WI38 (cell line): ENCODE measurements at regions not wholly inside any gene's neighbourhood (a gene's known extent, or its start where the extent isn't known, plus 50 kb on each side); places are given as distances from the start of the nearest gene placed in this dataset.

Experiments used
- H3K4me3 ChIP-seq: 2 replicates; pipeline ENCODE4 v1.5.1; 2011; ENCODE audit warnings: low read depth, mild to moderate bottlenecking, control low read depth, low read length
- TF ChIP-seq, protein P1 (sequence below): IDR thresholded peaks from 2 replicates; pipeline ENCODE4 v1.5.1; 2012; ENCODE audit warnings: low read depth, mild to moderate bottlenecking, control low read depth, low read length

DNA sequence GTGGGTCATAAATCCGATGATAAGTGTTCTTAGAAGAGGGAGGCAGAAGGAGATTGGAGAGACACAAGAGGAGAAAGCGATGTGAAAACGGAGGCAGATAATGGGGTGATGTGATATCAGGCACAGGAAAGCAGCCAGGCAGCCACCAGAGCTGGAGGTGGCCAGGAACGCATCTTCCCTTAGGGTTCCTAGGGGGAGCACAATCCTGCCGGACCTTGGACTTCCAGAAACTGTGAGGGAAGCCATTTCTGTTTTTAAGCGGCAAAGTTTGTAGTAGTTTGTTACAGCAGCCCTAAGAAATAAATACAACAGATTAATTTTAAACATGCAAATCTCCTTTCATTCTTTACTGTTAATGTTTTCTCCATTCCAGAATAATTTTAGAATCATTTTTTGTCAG, 259.9 kb upstream of the TMC3 start:
- no peak overlapping the region for H3K4me3 ChIP-seq
- TF ChIP-seq, protein P1, sequence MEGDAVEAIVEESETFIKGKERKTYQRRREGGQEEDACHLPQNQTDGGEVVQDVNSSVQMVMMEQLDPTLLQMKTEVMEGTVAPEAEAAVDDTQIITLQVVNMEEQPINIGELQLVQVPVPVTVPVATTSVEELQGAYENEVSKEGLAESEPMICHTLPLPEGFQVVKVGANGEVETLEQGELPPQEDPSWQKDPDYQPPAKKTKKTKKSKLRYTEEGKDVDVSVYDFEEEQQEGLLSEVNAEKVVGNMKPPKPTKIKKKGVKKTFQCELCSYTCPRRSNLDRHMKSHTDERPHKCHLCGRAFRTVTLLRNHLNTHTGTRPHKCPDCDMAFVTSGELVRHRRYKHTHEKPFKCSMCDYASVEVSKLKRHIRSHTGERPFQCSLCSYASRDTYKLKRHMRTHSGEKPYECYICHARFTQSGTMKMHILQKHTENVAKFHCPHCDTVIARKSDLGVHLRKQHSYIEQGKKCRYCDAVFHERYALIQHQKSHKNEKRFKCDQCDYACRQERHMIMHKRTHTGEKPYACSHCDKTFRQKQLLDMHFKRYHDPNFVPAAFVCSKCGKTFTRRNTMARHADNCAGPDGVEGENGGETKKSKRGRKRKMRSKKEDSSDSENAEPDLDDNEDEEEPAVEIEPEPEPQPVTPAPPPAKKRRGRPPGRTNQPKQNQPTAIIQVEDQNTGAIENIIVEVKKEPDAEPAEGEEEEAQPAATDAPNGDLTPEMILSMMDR = no peak

DNA sequence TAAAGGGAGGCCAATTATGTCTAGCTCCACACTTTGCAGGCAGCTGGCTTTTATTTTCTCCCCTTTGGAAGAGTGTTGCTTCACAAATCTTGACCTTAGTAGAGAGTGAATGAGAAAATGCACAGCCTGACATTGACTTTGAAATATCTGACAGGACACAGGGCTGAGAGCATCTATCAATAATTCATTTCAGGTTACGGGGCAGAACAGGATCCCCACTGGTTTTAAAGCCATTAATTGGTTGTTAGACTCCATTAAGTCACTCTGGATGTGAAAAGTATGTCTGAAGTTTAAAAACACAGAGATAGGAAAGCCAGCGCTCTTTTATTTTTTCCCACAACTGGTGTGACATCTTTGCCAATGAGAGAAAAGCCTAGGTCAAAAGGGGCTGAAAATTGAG, 251.9 kb upstream of the TMC3 start:
- TF ChIP-seq, protein P1 = no peak
- no peak overlapping the region for H3K4me3 ChIP-seq

DNA sequence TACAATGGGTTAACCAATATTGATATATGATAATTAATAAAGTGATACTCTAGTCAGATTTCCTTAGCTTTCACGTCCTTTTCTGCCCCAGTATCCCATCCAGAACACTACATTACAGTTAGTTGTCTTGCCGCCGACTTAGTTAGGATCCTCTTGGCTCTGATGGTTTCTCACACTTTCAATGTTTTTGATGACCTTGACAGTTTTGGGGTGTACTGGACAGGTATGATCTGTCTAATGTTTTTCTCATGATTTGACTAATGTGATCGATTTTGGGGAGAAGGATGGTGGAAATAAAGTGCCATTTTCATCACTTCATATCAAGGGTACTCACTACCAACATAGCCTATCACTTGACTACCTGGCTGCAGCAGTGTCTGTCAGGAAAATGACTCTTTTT, 245.0 kb upstream of the TMC3 start:
- TF ChIP-seq, protein P1 = no peak
- no peak overlapping the region for H3K4me3 ChIP-seq

DNA sequence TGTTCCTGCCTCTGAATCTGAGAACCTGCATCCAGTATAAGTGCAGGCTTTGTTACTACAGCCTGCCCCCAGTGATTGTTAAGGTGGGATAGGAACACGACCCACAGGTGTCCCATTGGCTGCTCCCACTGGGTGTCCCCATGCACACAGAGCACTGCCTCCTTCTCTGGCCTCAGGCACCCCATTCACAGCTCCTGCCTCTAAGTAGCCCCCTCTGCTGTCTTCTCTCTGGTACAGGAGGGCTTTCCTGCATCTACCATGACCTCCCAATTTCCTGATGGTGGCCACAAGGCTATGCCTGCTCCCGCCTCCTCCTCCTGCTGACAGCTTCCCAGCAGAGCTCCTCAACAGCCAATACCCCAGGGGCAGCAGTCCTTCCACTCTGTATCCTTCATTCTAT, 238.6 kb upstream of the TMC3 start:
- TF ChIP-seq, protein P1 = no peak
- no peak overlapping the region for H3K4me3 ChIP-seq

DNA sequence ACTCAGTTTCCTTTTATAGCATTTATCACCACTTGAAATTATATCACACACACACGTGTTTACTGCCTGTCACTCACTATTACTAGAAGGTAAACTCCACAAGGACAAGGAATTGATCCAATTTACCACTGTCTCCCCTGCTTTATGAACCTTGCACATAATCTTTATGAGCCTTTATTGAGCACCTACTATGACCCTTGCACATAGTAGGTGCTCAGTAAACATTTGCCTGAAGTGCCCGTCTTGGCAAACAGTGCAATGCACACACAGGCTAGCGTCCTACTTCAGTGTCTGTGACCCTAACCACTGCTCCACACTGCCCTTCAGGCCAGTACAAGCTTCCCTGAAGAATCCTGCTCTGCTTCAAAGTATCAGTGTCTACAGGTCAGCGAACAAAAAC, 237.7 kb upstream of the TMC3 start:
- TF ChIP-seq, protein P1 = no peak
- no peak overlapping the region for H3K4me3 ChIP-seq

DNA sequence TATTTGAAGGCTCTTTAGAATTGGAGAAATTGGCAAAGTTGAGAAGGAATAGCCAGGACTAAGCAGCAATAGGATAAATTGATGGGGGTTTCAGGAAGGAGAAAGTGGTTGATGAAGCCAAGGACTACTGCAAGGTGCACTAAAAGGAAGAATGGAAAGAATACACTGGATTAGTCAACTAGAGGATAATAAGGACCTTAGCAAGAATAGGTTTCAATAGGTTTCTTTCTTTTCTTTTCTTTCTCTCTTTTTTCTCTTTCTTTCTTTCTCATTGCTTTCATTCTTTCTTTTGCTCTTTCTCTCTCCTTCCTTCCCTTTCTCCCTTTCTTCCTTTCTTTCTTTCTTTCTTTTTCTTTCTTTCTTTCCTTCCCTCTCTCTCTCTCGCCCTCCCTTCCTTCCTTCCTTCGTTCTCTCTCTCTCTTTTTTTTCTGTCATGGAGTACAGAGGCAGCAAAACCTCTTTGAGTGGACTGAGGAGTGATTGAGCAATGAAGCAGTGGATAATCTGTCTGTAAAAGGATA, 234.4 kb upstream of the TMC3 start:
- no peak overlapping the region for H3K4me3 ChIP-seq
- TF ChIP-seq, protein P1 = no peak

DNA sequence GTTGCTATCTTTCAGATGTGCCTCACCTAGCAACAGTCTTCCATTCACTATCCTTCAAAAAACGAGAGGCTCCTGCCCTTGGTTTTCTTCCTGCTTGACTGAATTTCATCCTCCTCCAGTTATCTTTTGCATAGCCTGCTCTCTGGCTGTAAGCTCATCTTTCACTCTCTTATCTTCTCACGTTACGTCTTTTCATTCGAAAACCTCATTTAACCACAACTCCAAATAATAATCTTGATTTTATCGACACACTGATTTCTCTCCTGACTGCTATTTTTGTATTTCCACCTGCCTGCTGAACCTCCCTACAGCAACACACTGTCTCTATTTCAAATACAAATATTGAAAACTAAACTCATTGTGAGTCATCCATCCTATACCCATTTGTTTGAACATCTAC, 230.7 kb upstream of the TMC3 start:
- TF ChIP-seq, protein P1 = no peak
- H3K4me3 ChIP-seq = no peak overlapping the region
